Mesenchymal stem cell (in vitro differentiated cells and primary cell): ENCODE measurements at regions not wholly inside any gene's neighbourhood (a gene's known extent, or its start where the extent isn't known, plus 50 kb on each side); places are given as distances from the start of the nearest gene placed in this dataset.

Source experiments
- DNase-seq: peaks from one replicate; pipeline ENCODE4 v3.0.0-alpha.2; 2013
- H2AFZ ChIP-seq: one replicate; pipeline ENCODE4 v1.6.1; 2013; ENCODE audit warnings: low read depth, mild to moderate bottlenecking, control low read depth, inconsistent platforms, low read length, moderate library complexity
- H2AK5ac ChIP-seq: 2 replicates; pipeline ENCODE4 v1.6.1; 2013; ENCODE audit warnings: low read length, moderate library complexity, mild to moderate bottlenecking, inconsistent platforms; ENCODE audit not compliant: severe bottlenecking
- H2BK120ac ChIP-seq: one replicate; pipeline ENCODE4 v1.6.1; 2013; ENCODE audit warnings: low read depth, mild to moderate bottlenecking, inconsistent platforms, low read length, moderate library complexity
- H2BK12ac ChIP-seq, 2 experiments: one replicate each; pipeline ENCODE4 v1.6.1; 2013; ENCODE audit warnings: inconsistent platforms in 2 of 2, low read length in 2 of 2, mild to moderate bottlenecking in 2 of 2, moderate library complexity in 2 of 2, control low read depth in 1 of 2
- H2BK15ac ChIP-seq: one replicate; pipeline ENCODE4 v1.6.1; 2013; ENCODE audit warnings: mild to moderate bottlenecking, low read depth, inconsistent platforms; ENCODE audit not compliant: poor library complexity, severe bottlenecking
- H2BK5ac ChIP-seq: 2 replicates; pipeline ENCODE4 v1.6.1; 2013; ENCODE audit warnings: low read depth, mild to moderate bottlenecking, low read length, control low read depth, inconsistent platforms; ENCODE audit not compliant: poor library complexity, severe bottlenecking
- H3K14ac ChIP-seq, 2 experiments: one replicate each; pipeline ENCODE4 v1.6.1; 2013; ENCODE audit warnings: inconsistent platforms in 2 of 2, low read length in 2 of 2, control low read depth in 1 of 2, mild to moderate bottlenecking in 1 of 2, moderate library complexity in 1 of 2
- H3K18ac ChIP-seq, 2 experiments: one replicate each; pipeline ENCODE4 v1.6.1; 2013; ENCODE audit warnings: inconsistent platforms in 2 of 2, low read length in 2 of 2, control low read depth in 1 of 2, low read depth in 1 of 2, mild to moderate bottlenecking in 1 of 2
- H3K23ac ChIP-seq, 2 experiments: one replicate each; pipeline ENCODE4 v1.6.1; 2013; ENCODE audit warnings: inconsistent platforms in 2 of 2, low read length in 2 of 2, mild to moderate bottlenecking in 2 of 2, moderate library complexity in 2 of 2, control low read depth in 1 of 2
- H3K27ac ChIP-seq: 2 replicates; pipeline ENCODE4 v1.5.1; 2013; ENCODE audit warnings: mild to moderate bottlenecking, moderate library complexity, low read length, control low read depth, inconsistent platforms; ENCODE audit not compliant: poor library complexity, severe bottlenecking
- H3K27me3 ChIP-seq, 2 experiments: 2 replicates each; pipeline versions ENCODE4 v1.6.1 to v1.7.0; 2013; ENCODE audit warnings: low read length in 2 of 2, mild to moderate bottlenecking in 2 of 2, moderate library complexity in 2 of 2, control low read depth in 1 of 2, inconsistent platforms in 1 of 2; ENCODE audit not compliant: control insufficient read depth in 1 of 2, insufficient read depth in 1 of 2
- H3K36me3 ChIP-seq, 2 experiments: 2 replicates each; pipeline versions ENCODE4 v1.6.1 to v1.7.0; 2013; ENCODE audit warnings: low read length in 2 of 2, control low read depth in 1 of 2, inconsistent platforms in 1 of 2, low read depth in 1 of 2, mild to moderate bottlenecking in 1 of 2; ENCODE audit not compliant: insufficient read depth in 2 of 2, control insufficient read depth in 1 of 2
- H3K4ac ChIP-seq, 2 experiments: one replicate each; pipeline ENCODE4 v1.6.1; 2013; ENCODE audit warnings: inconsistent platforms in 2 of 2, low read length in 2 of 2, mild to moderate bottlenecking in 2 of 2, moderate library complexity in 2 of 2, control low read depth in 1 of 2, low read depth in 1 of 2
- H3K4me1 ChIP-seq: 2 replicates; pipeline ENCODE4 v1.6.1; 2013; ENCODE audit warnings: low read depth, low read length, control low read depth; ENCODE audit not compliant: control insufficient read depth, insufficient read depth
- H3K4me2 ChIP-seq: 2 replicates; pipeline ENCODE4 v1.6.1; 2013; ENCODE audit warnings: low read length, mild to moderate bottlenecking, inconsistent platforms; ENCODE audit not compliant: poor library complexity, severe bottlenecking
- H3K4me3 ChIP-seq, 2 experiments: 2 replicates each; pipeline versions ENCODE4 v1.5.1 to v1.7.0; 2013; ENCODE audit warnings: low read length in 2 of 2, mild to moderate bottlenecking in 2 of 2, control low read depth in 1 of 2, low read depth in 1 of 2; ENCODE audit not compliant: insufficient read depth in 1 of 2
- H3K79me1 ChIP-seq: replicated peaks from 2 replicates; pipeline ENCODE4 v1.6.1; 2013; ENCODE audit warnings: mild to moderate bottlenecking, control low read depth, low read length, inconsistent platforms; ENCODE audit not compliant: poor library complexity, severe bottlenecking
- H3K9ac ChIP-seq: 2 replicates; pipeline ENCODE4 v1.7.0; 2013; ENCODE audit warnings: mild to moderate bottlenecking, low read length, moderate library complexity
- H3K9me3 ChIP-seq: 2 replicates; pipeline ENCODE4 v1.7.0; 2013; ENCODE audit warnings: mild to moderate bottlenecking, low read length; ENCODE audit not compliant: control insufficient read depth
- H4K8ac ChIP-seq: one replicate; pipeline ENCODE4 v1.6.1; 2013; ENCODE audit warnings: inconsistent platforms, mild to moderate bottlenecking, low read length, moderate library complexity
- H4K91ac ChIP-seq: one replicate; pipeline ENCODE4 v1.6.1; 2013; ENCODE audit warnings: mild to moderate bottlenecking, low read length, inconsistent platforms
- WGBS: methylation state at CpG from one replicate; pipeline ENCODE4 v1.1.7; 2013; ENCODE audit warnings: mixed read lengths; 5-methylcytosine and 5-hydroxymethylcytosine counted together

DNA sequence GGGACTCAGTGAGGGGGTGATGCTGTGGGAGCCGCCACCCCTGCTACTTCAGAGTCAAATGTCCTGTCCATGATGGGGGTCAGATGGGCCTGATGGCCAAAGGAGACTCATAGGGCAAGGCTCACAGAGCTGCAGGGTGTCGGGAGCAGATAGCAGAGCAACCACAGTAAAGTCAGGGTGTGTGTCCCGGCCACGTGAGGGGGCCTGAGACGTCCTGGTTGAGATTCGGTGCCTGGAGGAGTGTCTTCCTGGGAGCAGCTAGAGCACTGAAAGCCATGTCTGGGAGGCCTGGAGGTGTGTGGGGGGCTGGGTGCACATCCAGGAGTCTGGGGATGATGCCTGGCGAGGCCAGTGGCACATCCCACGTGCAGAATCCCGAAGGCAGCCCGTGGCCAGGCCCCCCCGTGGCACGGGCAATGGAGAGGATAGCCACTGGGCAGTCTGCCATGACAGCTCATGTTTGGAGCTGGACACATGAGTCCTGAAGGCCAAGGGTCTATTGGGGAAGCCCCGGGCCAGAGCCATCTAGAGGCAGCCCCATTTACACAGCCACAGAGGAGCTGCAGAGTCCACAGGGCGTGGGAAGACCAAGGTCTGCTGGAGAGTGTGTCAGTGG is 308.0 kb upstream of the SFSWAP start:
- Histone ChIP-seq H2AFZ (no peak overlapping the region), H3K14ac (no peak overlapping the region), H2BK5ac (no peak overlapping the region), H3K4me3 (no peak overlapping the region), H3K9ac (no peak overlapping the region), H3K23ac (no peak overlapping the region), H3K79me1 (no peaks in the 10 kb centered on the region), H3K18ac (no peak overlapping the region), H3K27ac (no peak overlapping the region), H3K36me3 (no peaks in the 10 kb centered on the region), H2BK120ac (no peak overlapping the region), H3K9me3 (peaks cover 1% of the 10 kb centered on the region), H3K4ac (no peak overlapping the region), H2AK5ac (no peak overlapping the region), H4K91ac (no peak overlapping the region), H4K8ac (no peak overlapping the region), H2BK12ac (no peak overlapping the region), H2BK15ac (no peak overlapping the region), H3K4me1 (no peaks in the 10 kb centered on the region), H3K4me2 (no peak overlapping the region), H3K27me3 (peaks cover 0 to 16% of the 10 kb centered on the region in 2 experiments)
- DNase-seq = no peak
- 70% methylated on average over 14 of the region's 14 CpGs for WGBS

DNA sequence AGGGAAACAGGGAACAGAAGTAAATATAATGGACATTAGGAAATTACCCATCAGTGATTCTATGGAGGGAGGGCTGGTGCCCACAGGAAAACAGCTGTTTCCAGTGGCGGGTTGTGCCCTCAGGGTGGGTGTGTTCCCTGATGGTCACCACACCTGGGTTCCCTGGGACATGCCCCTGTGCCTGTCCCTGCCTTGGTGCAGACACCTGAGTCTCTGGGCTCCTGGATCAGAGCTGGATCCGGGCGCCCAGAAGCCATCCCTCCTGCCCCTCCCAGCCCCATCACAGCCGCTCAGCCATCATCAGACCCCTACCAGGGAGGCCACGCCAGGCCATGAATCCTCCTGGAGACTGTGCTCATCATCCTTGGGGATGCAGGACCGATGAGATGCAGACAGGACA is 307.2 kb upstream of the SFSWAP start:
- no peak overlapping the region for H2BK120ac ChIP-seq
- H3K23ac ChIP-seq = no peak overlapping the region
- H3K18ac ChIP-seq = no peak overlapping the region
- H3K4me3 ChIP-seq = no peak overlapping the region
- no peak overlapping the region for H3K4me2 ChIP-seq
- no peak overlapping the region for H2AFZ ChIP-seq
- no peak overlapping the region for H2AK5ac ChIP-seq
- WGBS = 61% methylated on average over 5 of the region's 6 CpGs
- no peak overlapping the region for H4K8ac ChIP-seq
- no peak overlapping the region for H2BK15ac ChIP-seq
- peaks cover 0 to 20% of the 10 kb centered on the region in 2 experiments for H3K27me3 ChIP-seq
- DNase-seq = no peak
- no peak overlapping the region for H2BK12ac ChIP-seq
- no peaks in the 10 kb centered on the region for H3K4me1 ChIP-seq
- no peaks in the 10 kb centered on the region for H3K79me1 ChIP-seq
- no peak overlapping the region for H3K4ac ChIP-seq
- no peak overlapping the region for H3K14ac ChIP-seq
- H4K91ac ChIP-seq = no peak overlapping the region
- H3K9me3 ChIP-seq = no peaks in the 10 kb centered on the region
- H2BK5ac ChIP-seq = no peak overlapping the region
- no peak overlapping the region for H3K9ac ChIP-seq
- H3K36me3 ChIP-seq = no peaks in the 10 kb centered on the region
- no peak overlapping the region for H3K27ac ChIP-seq

DNA sequence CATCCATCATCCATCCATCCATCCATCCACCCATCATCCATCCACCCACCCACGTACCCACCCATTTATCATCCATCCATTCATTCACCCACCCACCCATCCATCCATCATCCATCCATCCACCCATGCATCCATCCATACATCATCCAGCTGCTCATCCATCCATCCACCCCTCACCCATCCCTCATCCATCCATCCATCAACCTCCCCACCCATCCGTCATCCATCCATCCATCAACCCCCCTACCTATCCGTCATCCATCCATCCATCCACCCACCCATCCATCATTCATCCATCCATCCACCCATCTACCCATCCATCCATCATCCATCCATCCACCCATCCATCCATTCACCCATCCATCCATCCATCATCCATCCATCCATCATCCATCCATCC is 306.2 kb upstream of the SFSWAP start:
- WGBS = 79% methylated on average over 3 of the region's 3 CpGs
- Histone ChIP-seq H3K4me1 (no peaks in the 10 kb centered on the region), H4K91ac (no peak overlapping the region)

DNA sequence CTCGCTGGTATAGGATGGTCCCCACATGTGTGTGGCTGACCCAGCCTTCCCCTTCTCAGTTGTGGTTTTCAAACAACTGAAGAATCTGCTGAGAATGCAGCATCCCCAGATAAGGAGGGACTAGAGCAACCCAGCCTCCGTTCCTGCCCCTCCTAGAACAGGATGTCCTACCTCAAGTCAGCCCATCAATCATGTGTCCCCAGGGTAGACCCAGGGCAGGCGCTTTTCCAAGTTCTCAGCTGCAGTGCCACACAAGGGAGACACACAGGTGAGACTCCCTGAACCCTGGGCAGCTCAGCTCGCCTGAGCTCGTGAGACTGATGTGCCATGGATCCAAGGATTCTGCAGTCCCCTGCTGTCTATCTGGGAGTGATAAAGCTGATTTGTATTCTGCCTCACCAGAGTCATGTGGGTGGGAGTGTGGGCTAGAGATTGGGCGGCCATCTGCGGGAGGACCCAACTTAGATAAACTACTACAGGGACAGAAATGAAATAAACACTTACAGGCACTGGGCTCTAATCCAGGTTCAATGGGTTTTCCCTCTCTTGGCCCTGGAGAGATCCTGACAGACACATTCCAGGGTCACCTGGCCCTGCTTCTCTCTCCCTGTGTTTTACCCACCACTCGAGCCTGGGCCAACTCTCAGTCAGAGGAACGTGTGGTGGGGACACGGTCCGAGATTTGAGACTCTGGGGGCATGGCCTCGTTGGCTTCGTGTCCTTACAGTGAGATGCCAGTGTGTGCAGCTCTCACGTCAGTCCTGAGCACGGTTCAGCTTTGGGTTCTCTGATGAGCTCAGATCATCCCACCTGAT is 303.5 kb upstream of the SFSWAP start:
- 65% methylated on average over 15 of the region's 15 CpGs for WGBS
- H3K4me2 ChIP-seq = no peak overlapping the region
- no peaks in the 10 kb centered on the region for H3K36me3 ChIP-seq
- no peaks in the 10 kb centered on the region for H3K4me1 ChIP-seq
- no peak overlapping the region for H3K14ac ChIP-seq
- no peak overlapping the region for H3K9ac ChIP-seq
- no peak overlapping the region for H2BK12ac ChIP-seq
- H4K8ac ChIP-seq = no peak overlapping the region
- no peak overlapping the region for H3K4me3 ChIP-seq
- H3K18ac ChIP-seq = no peak overlapping the region
- H2AK5ac ChIP-seq = no peak overlapping the region
- no peak overlapping the region for H2BK120ac ChIP-seq
- H2AFZ ChIP-seq = no peak overlapping the region
- H2BK5ac ChIP-seq = no peak overlapping the region
- no peak overlapping the region for H3K27ac ChIP-seq
- no peaks in the 10 kb centered on the region for H3K79me1 ChIP-seq
- DNase-seq = no peak
- peaks cover 0 to 29% of the 10 kb centered on the region in 2 experiments for H3K27me3 ChIP-seq
- H3K4ac ChIP-seq = no peak overlapping the region
- no peak overlapping the region for H3K23ac ChIP-seq
- H2BK15ac ChIP-seq = no peak overlapping the region
- no peak overlapping the region for H4K91ac ChIP-seq
- no peaks in the 10 kb centered on the region for H3K9me3 ChIP-seq

More for the DNA sequence above, 306.2 kb upstream of the SFSWAP start:
- Histone ChIP-seq H2AFZ (no peak overlapping the region), H2AK5ac (no peak overlapping the region), H2BK12ac (no peak overlapping the region), H2BK15ac (no peak overlapping the region), H3K4ac (no peak overlapping the region), H3K27ac (no peak overlapping the region), H2BK120ac (no peak overlapping the region), H3K18ac (no peak overlapping the region), H2BK5ac (no peak overlapping the region), H3K27me3 (peaks cover 0 to 24% of the 10 kb centered on the region in 2 experiments), H3K9me3 (no peaks in the 10 kb centered on the region), H3K14ac (no peak overlapping the region), H3K9ac (no peak overlapping the region), H3K4me2 (no peak overlapping the region), H3K4me3 (no peak overlapping the region), H3K36me3 (no peaks in the 10 kb centered on the region), H3K23ac (no peak overlapping the region), H3K79me1 (no peaks in the 10 kb centered on the region), H4K8ac (no peak overlapping the region)
- DNase-seq = no peak
